Stimulated activated CD4-positive, alpha-beta T cell treated with anti-CD3 and anti-CD28 coated beads, Interleukin-2, amount 100 ng/mL, for 24 hours (primary cell): ENCODE measurements at regions not wholly inside any gene's neighbourhood (a gene's known extent, or its start where the extent isn't known, plus 50 kb on each side); places are given as distances from the start of the nearest gene placed in this dataset.

Experiments
- DNase-seq, 2 donors: peaks; one replicate each; pipeline ENCODE4 v3.0.0-alpha.2; 2020

- DNase-seq: no peak
Measured at GRCh38 chr6:159470397-159470796, 222.6 kb downstream of the SOD2 start.

GRCh38 chr6:159469443-159469842, 223.6 kb downstream of the SOD2 start:
- DNase-seq: no peak

GRCh38 chr6:159468994-159469393, 224.0 kb downstream of the SOD2 start:
- no peak for DNase-seq

- no peak for DNase-seq
Measured at GRCh38 chr6:159467473-159468041, 225.5 kb downstream of the SOD2 start.

GRCh38 chr6:159466926-159467325, 226.1 kb downstream of the SOD2 start:
- DNase-seq: no peak

GRCh38 chr6:159464816-159465215, 228.2 kb downstream of the SOD2 start:
- no peak for DNase-seq

GRCh38 chr6:159463119-159463829, 229.8 kb downstream of the SOD2 start:
- no peak for DNase-seq

GRCh38 chr6:159462431-159462830, 230.6 kb downstream of the SOD2 start:
- DNase-seq: no peak

- no peak for DNase-seq
Measured at GRCh38 chr6:159461998-159462397, 231.0 kb downstream of the SOD2 start.

GRCh38 chr6:159461266-159461665, 231.8 kb downstream of the SOD2 start:
- DNase-seq: no peak

- DNase-seq: no peak
Measured at GRCh38 chr6:159460476-159460875, 232.6 kb downstream of the SOD2 start.

GRCh38 chr6:159456349-159456748, 236.7 kb downstream of the SOD2 start:
- DNase-seq: no peak

- DNase-seq: no peak
Measured at GRCh38 chr6:159455700-159456274, 237.3 kb downstream of the SOD2 start.

- DNase-seq: no peak
Measured at GRCh38 chr6:159450815-159451465, 242.1 kb downstream of the SOD2 start.

- no peak for DNase-seq
Measured at GRCh38 chr6:159446340-159446739, 246.7 kb downstream of the SOD2 start.

GRCh38 chr6:159445351-159445750, 247.7 kb downstream of the SOD2 start:
- DNase-seq: no peak

- no peak for DNase-seq
Measured at GRCh38 chr6:159444056-159444760, 248.8 kb downstream of the SOD2 start.

GRCh38 chr6:159443417-159443920, 249.6 kb downstream of the SOD2 start:
- no peak for DNase-seq

- no peak for DNase-seq
Measured at GRCh38 chr6:159441704-159441981, 251.4 kb downstream of the SOD2 start.

GRCh38 chr6:159440911-159441703, 251.9 kb downstream of the SOD2 start:
- DNase-seq: no peak

- no peak for DNase-seq
Measured at GRCh38 chr6:159440349-159440748, 252.7 kb downstream of the SOD2 start.

GRCh38 chr6:159439651-159440050, 253.4 kb downstream of the SOD2 start:
- no peak for DNase-seq

GRCh38 chr6:159438106-159438505, 254.9 kb downstream of the SOD2 start:
- no peak for DNase-seq
